Osteoblast (primary cell): ENCODE measurements at regions not wholly inside any gene's neighbourhood (a gene's known extent, or its start where the extent isn't known, plus 50 kb on each side); places are given as distances from the start of the nearest gene placed in this dataset.

ENCODE experiments used
- DNase-seq: peaks from one replicate; pipeline ENCODE4 v3.0.0; 2011; ENCODE audit warnings: low spot score, mixed read lengths; ENCODE audit not compliant: insufficient read length; ENCODE audit errors: missing footprints
- H2AFZ ChIP-seq: 2 replicates; pipeline ENCODE4 v1.6.0; 2011; ENCODE audit warnings: mild to moderate bottlenecking, low read length
- H3K27ac ChIP-seq: 2 replicates; pipeline ENCODE4 v1.5.1; 2011; ENCODE audit warnings: mild to moderate bottlenecking, low read depth, low read length, moderate library complexity
- H3K27me3 ChIP-seq: 2 replicates; pipeline ENCODE4 v1.6.0; 2012; ENCODE audit warnings: mild to moderate bottlenecking, control low read depth, inconsistent platforms, low read length, moderate library complexity; ENCODE audit not compliant: insufficient read depth
- H3K36me3 ChIP-seq: 2 replicates; pipeline ENCODE4 v1.5.1; 2011; ENCODE audit warnings: mild to moderate bottlenecking, low read length, control low read depth, moderate library complexity; ENCODE audit not compliant: insufficient read depth
- H3K4me1 ChIP-seq: 2 replicates; pipeline ENCODE4 v1.5.1; 2011; ENCODE audit warnings: mild to moderate bottlenecking, low read length, control low read depth, moderate library complexity; ENCODE audit not compliant: insufficient read depth
- H3K4me2 ChIP-seq: 2 replicates; pipeline ENCODE4 v1.6.0; 2011; ENCODE audit warnings: mild to moderate bottlenecking, low read length; ENCODE audit not compliant: insufficient read depth
- H3K4me3 ChIP-seq: fragments of 200-600 bp; sonication (generic); 3 replicates; pipeline ENCODE4 v1.5.1; 2012; ENCODE audit warnings: mild to moderate bottlenecking, low read length, inconsistent platforms; ENCODE audit not compliant: insufficient read depth
- H3K79me2 ChIP-seq: 2 replicates; pipeline ENCODE4 v1.6.0; 2012; ENCODE audit warnings: mild to moderate bottlenecking, low read length, control low read depth, inconsistent platforms; ENCODE audit not compliant: insufficient read depth
- H3K9me3 ChIP-seq: 2 replicates; pipeline ENCODE4 v1.5.1; 2011; ENCODE audit warnings: low read depth, low read length, control low read depth
- H4K20me1 ChIP-seq: 2 replicates; pipeline ENCODE4 v1.6.0; 2012; ENCODE audit warnings: mild to moderate bottlenecking, low read length, control low read depth; ENCODE audit not compliant: insufficient read depth
- CTCF ChIP-seq: IDR thresholded peaks from 2 replicates; pipeline ENCODE4 v1.5.1; 2011; ENCODE audit warnings: mild to moderate bottlenecking, low read depth, low read length, moderate library complexity; ENCODE audit errors: extremely low read depth

- no peaks in the 10 kb centered on the region for H3K36me3 ChIP-seq
- no peaks in the 10 kb centered on the region for H3K4me1 ChIP-seq
- TF ChIP-seq CTCF: no peak
- no peaks in the 10 kb centered on the region for H3K9me3 ChIP-seq
- H3K27me3 ChIP-seq: no peaks in the 10 kb centered on the region
- H4K20me1 ChIP-seq: no peaks in the 10 kb centered on the region
- H3K4me3 ChIP-seq: no peak overlapping the region
- H2AFZ ChIP-seq: no peak overlapping the region
- no peaks in the 10 kb centered on the region for H3K79me2 ChIP-seq
- H3K27ac ChIP-seq: no peak overlapping the region
- no peak overlapping the region for H3K4me2 ChIP-seq
- no peak for DNase-seq
These were observed 285.0 kb downstream of the KCNJ2 start for GRCh38 chr17:70454377-70454776.

- Histone ChIP-seq H3K27me3 (no peaks in the 10 kb centered on the region), H3K36me3 (no peaks in the 10 kb centered on the region), H3K27ac (no peak overlapping the region), H3K9me3 (no peaks in the 10 kb centered on the region), H4K20me1 (no peaks in the 10 kb centered on the region), H3K4me3 (no peak overlapping the region), H3K4me2 (no peak overlapping the region), H3K4me1 (no peaks in the 10 kb centered on the region), H3K79me2 (no peaks in the 10 kb centered on the region), H2AFZ (no peak overlapping the region)
- no peak for TF ChIP-seq CTCF
- DNase-seq: no peak
These were observed 285.6 kb downstream of the KCNJ2 start for GRCh38 chr17:70454908-70455307.

- H2AFZ ChIP-seq: no peak overlapping the region
- no peaks in the 10 kb centered on the region for H3K9me3 ChIP-seq
- DNase-seq: no peak
- no peak overlapping the region for H3K4me2 ChIP-seq
- H4K20me1 ChIP-seq: no peaks in the 10 kb centered on the region
- no peaks in the 10 kb centered on the region for H3K36me3 ChIP-seq
- no peak overlapping the region for H3K4me3 ChIP-seq
- TF ChIP-seq CTCF: no peak
- no peaks in the 10 kb centered on the region for H3K79me2 ChIP-seq
- no peak overlapping the region for H3K27ac ChIP-seq
- no peaks in the 10 kb centered on the region for H3K4me1 ChIP-seq
- H3K27me3 ChIP-seq: no peaks in the 10 kb centered on the region
These were observed 295.7 kb downstream of the KCNJ2 start for GRCh38 chr17:70464995-70465394.

- no peaks in the 10 kb centered on the region for H3K79me2 ChIP-seq
- H3K27ac ChIP-seq: no peak overlapping the region
- no peaks in the 10 kb centered on the region for H4K20me1 ChIP-seq
These were observed 299.3 kb downstream of the KCNJ2 start for GRCh38 chr17:70468661-70469060.

More at GRCh38 chr17:70468661-70469060, 299.3 kb downstream of the KCNJ2 start:
- H3K4me3 ChIP-seq: no peak overlapping the region
- H3K4me1 ChIP-seq: no peaks in the 10 kb centered on the region
- no peak overlapping the region for H3K4me2 ChIP-seq
- TF ChIP-seq CTCF: no peak
- DNase-seq: no peak
- H2AFZ ChIP-seq: no peak overlapping the region
- H3K27me3 ChIP-seq: no peaks in the 10 kb centered on the region
- H3K9me3 ChIP-seq: no peaks in the 10 kb centered on the region
- H3K36me3 ChIP-seq: no peaks in the 10 kb centered on the region
